ENCODE measurements at regions not wholly inside any gene's neighbourhood (a gene's known extent, or its start where the extent isn't known, plus 50 kb on each side); places are given as distances from the start of the nearest gene placed in this dataset.

- no peak overlapping the region for H3K4me3 ChIP-seq (ENCODE audit: low read depth, low read length)
- H3K27me3 ChIP-seq (ENCODE audit: control insufficient read depth, insufficient read depth, low read length): no peaks in the 10 kb centered on the region
- no peak overlapping the region for H3K9ac ChIP-seq (ENCODE audit: low read depth, low read length)
- no peaks in the 10 kb centered on the region for H3K9me3 ChIP-seq (ENCODE audit: control insufficient read depth, insufficient read depth, low read length)
- no peaks in the 10 kb centered on the region for H3K36me3 ChIP-seq (ENCODE audit: control insufficient read depth, insufficient read depth, low read length)
- no peaks in the 10 kb centered on the region for H3K4me1 ChIP-seq (ENCODE audit: control insufficient read depth, insufficient read depth, low read length)
Observed at GRCh38 chr2:14524041-14524802, 108.3 kb upstream of the LRATD1 start.

- Histone ChIP-seq H3K4me3 (ENCODE audit: low read depth, low read length) (no peak overlapping the region), H3K9me3 (ENCODE audit: control insufficient read depth, insufficient read depth, low read length) (no peaks in the 10 kb centered on the region), H3K4me1 (ENCODE audit: control insufficient read depth, insufficient read depth, low read length) (no peaks in the 10 kb centered on the region), H3K27me3 (ENCODE audit: control insufficient read depth, insufficient read depth, low read length) (no peaks in the 10 kb centered on the region), H3K9ac (ENCODE audit: low read depth, low read length) (no peak overlapping the region), H3K36me3 (ENCODE audit: control insufficient read depth, insufficient read depth, low read length) (no peaks in the 10 kb centered on the region)
Observed at GRCh38 chr2:14524803-14525080, 107.8 kb upstream of the LRATD1 start.

GRCh38 chr2:14530506-14530905, 102.0 kb upstream of the LRATD1 start:
- no peaks in the 10 kb centered on the region for H3K9me3 ChIP-seq (ENCODE audit: control insufficient read depth, insufficient read depth, low read length)
- H3K27me3 ChIP-seq (ENCODE audit: control insufficient read depth, insufficient read depth, low read length): no peaks in the 10 kb centered on the region
- no peak overlapping the region for H3K4me3 ChIP-seq (ENCODE audit: low read depth, low read length)
- no peaks in the 10 kb centered on the region for H3K36me3 ChIP-seq (ENCODE audit: control insufficient read depth, insufficient read depth, low read length)
- no peaks in the 10 kb centered on the region for H3K4me1 ChIP-seq (ENCODE audit: control insufficient read depth, insufficient read depth, low read length)
- no peak overlapping the region for H3K9ac ChIP-seq (ENCODE audit: low read depth, low read length)

- Histone ChIP-seq H3K27me3 (ENCODE audit: control insufficient read depth, insufficient read depth, low read length) (no peaks in the 10 kb centered on the region), H3K4me3 (ENCODE audit: low read depth, low read length) (no peak overlapping the region)
Observed at GRCh38 chr2:14533131-14533757, 99.3 kb upstream of the LRATD1 start.

GRCh38 chr2:14535156-14535555, 97.4 kb upstream of the LRATD1 start:
- Histone ChIP-seq H3K36me3 (ENCODE audit: control insufficient read depth, insufficient read depth, low read length) (no peaks in the 10 kb centered on the region), H3K27me3 (ENCODE audit: control insufficient read depth, insufficient read depth, low read length) (no peaks in the 10 kb centered on the region), H3K4me1 (ENCODE audit: control insufficient read depth, insufficient read depth, low read length) (no peaks in the 10 kb centered on the region), H3K9ac (ENCODE audit: low read depth, low read length) (no peak overlapping the region), H3K4me3 (ENCODE audit: low read depth, low read length) (no peak overlapping the region), H3K9me3 (ENCODE audit: control insufficient read depth, insufficient read depth, low read length) (no peaks in the 10 kb centered on the region)

More at GRCh38 chr2:14533131-14533757, 99.3 kb upstream of the LRATD1 start:
- H3K9ac ChIP-seq (ENCODE audit: low read depth, low read length): no peak overlapping the region
- H3K36me3 ChIP-seq (ENCODE audit: control insufficient read depth, insufficient read depth, low read length): no peaks in the 10 kb centered on the region
- no peaks in the 10 kb centered on the region for H3K4me1 ChIP-seq (ENCODE audit: control insufficient read depth, insufficient read depth, low read length)
- no peaks in the 10 kb centered on the region for H3K9me3 ChIP-seq (ENCODE audit: control insufficient read depth, insufficient read depth, low read length)

GRCh38 chr2:14536976-14537375, 95.5 kb upstream of the LRATD1 start:
- H3K4me1 ChIP-seq (ENCODE audit: control insufficient read depth, insufficient read depth, low read length): no peaks in the 10 kb centered on the region
- H3K36me3 ChIP-seq (ENCODE audit: control insufficient read depth, insufficient read depth, low read length): no peaks in the 10 kb centered on the region
- no peak overlapping the region for H3K4me3 ChIP-seq (ENCODE audit: low read depth, low read length)
- H3K9me3 ChIP-seq (ENCODE audit: control insufficient read depth, insufficient read depth, low read length): no peaks in the 10 kb centered on the region
- no peak overlapping the region for H3K9ac ChIP-seq (ENCODE audit: low read depth, low read length)
- no peaks in the 10 kb centered on the region for H3K27me3 ChIP-seq (ENCODE audit: control insufficient read depth, insufficient read depth, low read length)

GRCh38 chr2:14540015-14540414, 92.5 kb upstream of the LRATD1 start:
- Histone ChIP-seq H3K9me3 (ENCODE audit: control insufficient read depth, insufficient read depth, low read length) (no peaks in the 10 kb centered on the region), H3K4me1 (ENCODE audit: control insufficient read depth, insufficient read depth, low read length) (no peaks in the 10 kb centered on the region), H3K4me3 (ENCODE audit: low read depth, low read length) (no peak overlapping the region), H3K9ac (ENCODE audit: low read depth, low read length) (no peak overlapping the region), H3K27me3 (ENCODE audit: control insufficient read depth, insufficient read depth, low read length) (no peaks in the 10 kb centered on the region), H3K36me3 (ENCODE audit: control insufficient read depth, insufficient read depth, low read length) (no peaks in the 10 kb centered on the region)

- Histone ChIP-seq H3K36me3 (ENCODE audit: control insufficient read depth, insufficient read depth, low read length) (no peaks in the 10 kb centered on the region), H3K9ac (ENCODE audit: low read depth, low read length) (no peak overlapping the region), H3K9me3 (ENCODE audit: control insufficient read depth, insufficient read depth, low read length) (no peaks in the 10 kb centered on the region), H3K27me3 (ENCODE audit: control insufficient read depth, insufficient read depth, low read length) (no peaks in the 10 kb centered on the region), H3K4me1 (ENCODE audit: control insufficient read depth, insufficient read depth, low read length) (no peaks in the 10 kb centered on the region), H3K4me3 (ENCODE audit: low read depth, low read length) (no peak overlapping the region)
Observed at GRCh38 chr2:14543284-14543683, 89.2 kb upstream of the LRATD1 start.

- H3K36me3 ChIP-seq (ENCODE audit: control insufficient read depth, insufficient read depth, low read length): no peaks in the 10 kb centered on the region
- H3K9ac ChIP-seq (ENCODE audit: low read depth, low read length): no peak overlapping the region
- H3K27me3 ChIP-seq (ENCODE audit: control insufficient read depth, insufficient read depth, low read length): no peaks in the 10 kb centered on the region
- H3K9me3 ChIP-seq (ENCODE audit: control insufficient read depth, insufficient read depth, low read length): no peaks in the 10 kb centered on the region
- no peaks in the 10 kb centered on the region for H3K4me1 ChIP-seq (ENCODE audit: control insufficient read depth, insufficient read depth, low read length)
- H3K4me3 ChIP-seq (ENCODE audit: low read depth, low read length): no peak overlapping the region
Observed at GRCh38 chr2:14544247-14544646, 88.3 kb upstream of the LRATD1 start.

GRCh38 chr2:14547830-14548229, 84.7 kb upstream of the LRATD1 start:
- no peak overlapping the region for H3K9ac ChIP-seq (ENCODE audit: low read depth, low read length)
- no peaks in the 10 kb centered on the region for H3K4me1 ChIP-seq (ENCODE audit: control insufficient read depth, insufficient read depth, low read length)
- H3K4me3 ChIP-seq (ENCODE audit: low read depth, low read length): no peak overlapping the region
- H3K9me3 ChIP-seq (ENCODE audit: control insufficient read depth, insufficient read depth, low read length): no peaks in the 10 kb centered on the region
- no peaks in the 10 kb centered on the region for H3K27me3 ChIP-seq (ENCODE audit: control insufficient read depth, insufficient read depth, low read length)
- no peaks in the 10 kb centered on the region for H3K36me3 ChIP-seq (ENCODE audit: control insufficient read depth, insufficient read depth, low read length)

GRCh38 chr2:14550658-14551057, 81.9 kb upstream of the LRATD1 start:
- H3K27me3 ChIP-seq (ENCODE audit: control insufficient read depth, insufficient read depth, low read length): no peaks in the 10 kb centered on the region
- no peaks in the 10 kb centered on the region for H3K36me3 ChIP-seq (ENCODE audit: control insufficient read depth, insufficient read depth, low read length)
- no peak overlapping the region for H3K9ac ChIP-seq (ENCODE audit: low read depth, low read length)

GRCh38 chr2:14551069-14551468, 81.4 kb upstream of the LRATD1 start:
- no peak overlapping the region for H3K4me3 ChIP-seq (ENCODE audit: low read depth, low read length)
- H3K4me1 ChIP-seq (ENCODE audit: control insufficient read depth, insufficient read depth, low read length): no peaks in the 10 kb centered on the region
- H3K9ac ChIP-seq (ENCODE audit: low read depth, low read length): no peak overlapping the region
- no peaks in the 10 kb centered on the region for H3K9me3 ChIP-seq (ENCODE audit: control insufficient read depth, insufficient read depth, low read length)
- H3K36me3 ChIP-seq (ENCODE audit: control insufficient read depth, insufficient read depth, low read length): no peaks in the 10 kb centered on the region
- H3K27me3 ChIP-seq (ENCODE audit: control insufficient read depth, insufficient read depth, low read length): no peaks in the 10 kb centered on the region

More at GRCh38 chr2:14550658-14551057, 81.9 kb upstream of the LRATD1 start:
- H3K4me3 ChIP-seq (ENCODE audit: low read depth, low read length): no peak overlapping the region
- H3K9me3 ChIP-seq (ENCODE audit: control insufficient read depth, insufficient read depth, low read length): no peaks in the 10 kb centered on the region
- H3K4me1 ChIP-seq (ENCODE audit: control insufficient read depth, insufficient read depth, low read length): no peaks in the 10 kb centered on the region
